HUES48 (cell line): ENCODE measurements at regions not wholly inside any gene's neighbourhood (a gene's known extent, or its start where the extent isn't known, plus 50 kb on each side); places are given as distances from the start of the nearest gene placed in this dataset.

ENCODE experiments used
- H3K27ac ChIP-seq: one replicate; pipeline ENCODE4 v1.7.0; 2013; ENCODE audit warnings: low read depth, low read length, inconsistent platforms
- H3K27me3 ChIP-seq: 2 replicates; pipeline ENCODE4 v1.6.1; 2013; ENCODE audit warnings: mild to moderate bottlenecking, low read length; ENCODE audit not compliant: control insufficient read depth, insufficient read depth
- H3K36me3 ChIP-seq: 2 replicates; pipeline ENCODE4 v1.6.1; 2013; ENCODE audit warnings: low read length; ENCODE audit not compliant: control insufficient read depth, insufficient read depth
- H3K4me1 ChIP-seq: 2 replicates; pipeline ENCODE4 v1.6.1; 2013; ENCODE audit warnings: mild to moderate bottlenecking, low read length; ENCODE audit not compliant: control insufficient read depth, insufficient read depth
- H3K4me3 ChIP-seq: 2 replicates; pipeline ENCODE4 v1.5.1; 2013; ENCODE audit warnings: mild to moderate bottlenecking, low read depth, low read length
- H3K9ac ChIP-seq: 2 replicates; pipeline ENCODE4 v1.6.1; 2013; ENCODE audit warnings: mild to moderate bottlenecking, low read depth, low read length, moderate library complexity
- H3K9me3 ChIP-seq: 2 replicates; pipeline ENCODE4 v1.6.1; 2013; ENCODE audit warnings: low read length; ENCODE audit not compliant: control insufficient read depth, insufficient read depth

GRCh38 chr9:129390541-129390940 is 212.5 kb upstream of the IER5L start:
- Histone ChIP-seq H3K36me3 (no peaks in the 10 kb centered on the region), H3K27ac (no peak overlapping the region), H3K27me3 (no peaks in the 10 kb centered on the region), H3K9ac (no peak overlapping the region), H3K9me3 (no peaks in the 10 kb centered on the region), H3K4me1 (no peaks in the 10 kb centered on the region), H3K4me3 (no peak overlapping the region)

DNA sequence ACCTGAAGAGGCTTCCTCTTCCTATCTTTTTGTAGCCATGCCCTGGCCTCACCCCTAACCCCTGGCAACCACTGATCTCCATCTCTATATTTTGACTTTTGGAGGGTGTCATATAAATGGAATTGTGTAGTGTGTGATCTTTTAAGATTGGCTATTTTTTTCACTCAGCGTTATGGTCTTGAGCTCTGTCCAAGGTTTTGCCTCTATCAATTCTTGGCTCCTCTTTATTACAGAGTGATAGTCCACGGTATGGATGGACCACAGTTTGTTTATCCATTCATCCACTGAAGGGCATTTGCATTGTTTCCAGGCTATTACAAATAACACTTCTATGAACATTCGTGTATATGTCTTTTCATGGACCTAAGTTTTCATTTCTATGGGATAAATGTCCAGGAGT is 209.8 kb upstream of the IER5L start:
- Histone ChIP-seq H3K27ac (no peak overlapping the region), H3K4me1 (peaks cover 1% of the 10 kb centered on the region), H3K9ac (no peak overlapping the region), H3K9me3 (no peaks in the 10 kb centered on the region), H3K27me3 (peaks cover 13% of the 10 kb centered on the region), H3K4me3 (no peak overlapping the region), H3K36me3 (no peaks in the 10 kb centered on the region)

- Histone ChIP-seq H3K4me3 (no peak overlapping the region), H3K4me1 (peaks cover 7% of the 10 kb centered on the region), H3K27me3 (peaks cover 16% of the 10 kb centered on the region), H3K9ac (no peak overlapping the region), H3K9me3 (no peaks in the 10 kb centered on the region), H3K36me3 (no peaks in the 10 kb centered on the region), H3K27ac (no peak overlapping the region)
These were observed 208.7 kb upstream of the IER5L start for GRCh38 chr9:129386812-129387177.

DNA sequence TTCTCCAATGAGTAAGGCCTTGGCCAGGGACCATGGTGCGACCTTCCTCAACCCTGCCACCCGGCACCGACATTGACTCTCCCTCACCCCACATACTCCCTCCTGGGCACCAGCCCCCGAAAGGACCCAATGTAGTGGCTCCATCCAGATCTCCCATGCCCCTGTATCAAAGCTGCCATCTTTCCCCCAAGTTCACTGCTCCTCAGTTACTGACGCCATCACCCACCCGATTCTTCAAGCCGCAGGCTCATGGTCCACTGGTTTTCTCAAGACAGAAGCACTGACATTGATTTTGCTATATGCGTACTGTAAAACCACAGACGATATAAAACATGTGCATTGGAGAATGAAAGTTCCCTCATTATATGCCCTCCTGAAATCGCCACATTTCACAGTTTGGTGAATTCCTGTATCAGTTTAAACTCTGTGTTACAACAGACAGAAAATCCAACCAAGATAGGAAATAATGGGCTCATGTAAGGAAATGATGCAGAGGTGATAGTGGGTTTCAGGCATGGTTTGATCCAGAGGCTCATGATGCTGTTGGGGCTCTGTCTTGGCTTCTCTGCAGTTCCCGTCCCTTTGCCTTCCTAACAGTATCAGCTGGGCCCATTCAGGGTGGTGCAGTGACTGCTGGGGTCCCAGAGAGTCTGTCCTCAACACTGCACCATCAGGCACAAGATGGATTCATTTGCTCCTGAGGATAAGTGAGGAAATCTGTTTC is 207.3 kb upstream of the IER5L start:
- no peak overlapping the region for H3K9ac ChIP-seq
- no peaks in the 10 kb centered on the region for H3K9me3 ChIP-seq
- H3K36me3 ChIP-seq, result no peaks in the 10 kb centered on the region
- no peak overlapping the region for H3K27ac ChIP-seq
- H3K4me3 ChIP-seq, result no peak overlapping the region
- peaks cover 7% of the 10 kb centered on the region for H3K4me1 ChIP-seq
- peaks cover 16% of the 10 kb centered on the region for H3K27me3 ChIP-seq

GRCh38 chr9:129384491-129385210 is 206.6 kb upstream of the IER5L start:
- Histone ChIP-seq H3K36me3 (no peaks in the 10 kb centered on the region), H3K9me3 (no peaks in the 10 kb centered on the region), H3K9ac (no peak overlapping the region), H3K4me1 (peaks cover 7% of the 10 kb centered on the region), H3K27ac (no peak overlapping the region), H3K4me3 (no peak overlapping the region), H3K27me3 (peaks cover 16% of the 10 kb centered on the region)

DNA sequence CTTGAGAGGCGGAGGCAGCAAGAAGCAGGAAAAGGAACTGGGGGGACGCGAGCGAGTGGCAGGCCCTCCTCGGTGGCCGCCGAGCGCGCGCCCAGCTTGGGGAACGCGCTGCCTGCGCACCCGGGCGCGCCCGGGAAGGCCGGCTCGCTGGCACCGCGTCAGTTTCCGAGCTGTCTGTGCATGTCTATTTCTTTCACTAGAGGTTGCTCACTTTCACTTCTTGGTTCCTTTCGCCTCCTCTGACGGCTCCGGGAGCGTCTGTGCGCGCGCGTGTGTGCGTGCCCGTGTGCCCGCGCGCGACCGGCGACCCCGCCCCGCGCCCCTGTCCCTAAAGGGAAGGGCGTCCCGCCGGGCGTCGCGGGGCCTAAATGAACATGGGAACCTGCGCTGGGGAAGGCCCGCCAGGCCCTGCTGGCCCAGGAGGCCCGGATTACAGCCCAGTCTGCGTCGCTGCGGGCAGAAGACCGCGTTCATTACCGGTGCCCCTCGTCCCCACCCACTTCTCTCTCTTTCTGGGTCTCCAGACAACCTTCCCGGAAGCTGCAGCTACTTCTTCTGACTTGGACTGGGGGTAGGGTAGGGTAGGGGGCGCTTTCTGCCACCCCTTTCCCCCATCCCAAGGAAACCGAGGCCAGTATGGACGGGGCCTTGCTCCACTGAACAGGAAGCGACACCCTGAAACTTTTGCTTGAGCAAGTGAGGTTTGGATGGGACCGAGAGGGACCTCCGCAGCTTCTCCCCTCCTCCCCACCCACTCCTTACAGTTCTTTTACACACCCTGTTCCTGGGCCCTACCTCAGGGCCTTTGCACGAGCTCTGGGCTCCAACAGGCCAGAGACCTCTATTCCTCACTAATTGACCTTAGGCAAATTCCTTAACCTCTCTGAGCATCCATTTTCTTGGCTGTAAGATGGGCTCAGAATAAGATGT is 205.8 kb upstream of the IER5L start:
- Histone ChIP-seq H3K9me3 (no peaks in the 10 kb centered on the region), H3K27ac (no peak overlapping the region), H3K27me3 (peaks cover 16% of the 10 kb centered on the region), H3K4me3 (peak overlapping the region; percentile 70), H3K4me1 (peaks cover 7% of the 10 kb centered on the region), H3K9ac (no peak overlapping the region; the same call in 1 of the 2 replicates), H3K36me3 (no peaks in the 10 kb centered on the region)

GRCh38 chr9:129383019-129383560 is 205.0 kb upstream of the IER5L start:
- Histone ChIP-seq H3K4me3 (peak overlapping the region; percentile 70), H3K9ac (no peak overlapping the region), H3K9me3 (no peaks in the 10 kb centered on the region), H3K4me1 (peaks cover 7% of the 10 kb centered on the region), H3K27me3 (peaks cover 16% of the 10 kb centered on the region), H3K27ac (peak overlapping the region; percentile 64), H3K36me3 (no peaks in the 10 kb centered on the region)

- Histone ChIP-seq H3K36me3 (no peaks in the 10 kb centered on the region), H3K27ac (peak overlapping the region; percentile 64), H3K9ac (no peak overlapping the region), H3K4me1 (peaks cover 7% of the 10 kb centered on the region), H3K27me3 (peaks cover 16% of the 10 kb centered on the region), H3K9me3 (no peaks in the 10 kb centered on the region), H3K4me3 (0 out of 2 replicates have a peak overlapping the region, but pooled peaks have one; percentile 28)
These were observed 204.4 kb upstream of the IER5L start for GRCh38 chr9:129382281-129383018.

- peaks cover 7% of the 10 kb centered on the region for H3K4me1 ChIP-seq
- no peak overlapping the region for H3K4me3 ChIP-seq
- no peaks in the 10 kb centered on the region for H3K9me3 ChIP-seq
- H3K9ac ChIP-seq, result no peak overlapping the region
- H3K27me3 ChIP-seq, result peaks cover 16% of the 10 kb centered on the region
- H3K36me3 ChIP-seq, result no peaks in the 10 kb centered on the region
- no peak overlapping the region for H3K27ac ChIP-seq
These were observed 203.5 kb upstream of the IER5L start for GRCh38 chr9:129381481-129381957.

GRCh38 chr9:129380961-129381401 is 202.9 kb upstream of the IER5L start:
- Histone ChIP-seq H3K4me3 (no peak overlapping the region), H3K27ac (no peak overlapping the region), H3K4me1 (peaks cover 7% of the 10 kb centered on the region)

More at GRCh38 chr9:129380961-129381401, 202.9 kb upstream of the IER5L start:
- H3K27me3 ChIP-seq, result peaks cover 16% of the 10 kb centered on the region
- no peaks in the 10 kb centered on the region for H3K9me3 ChIP-seq
- H3K9ac ChIP-seq, result no peak overlapping the region
- H3K36me3 ChIP-seq, result no peaks in the 10 kb centered on the region
